GM20431 (cell line): ENCODE measurements at regions not wholly inside any gene's neighbourhood (a gene's known extent, or its start where the extent isn't known, plus 50 kb on each side); places are given as distances from the start of the nearest gene placed in this dataset.

ENCODE experiments used
- in situ Hi-C: fragments of 300-500 bp; cut with MseI, MboI; formaldehyde crosslinking; loops from one replicate; pipeline ENCODE4 v1.15.0; 2020; ENCODE audit warnings: low sequenced_read_pairs; ENCODE audit not compliant: unreplicated experiment

DNA sequence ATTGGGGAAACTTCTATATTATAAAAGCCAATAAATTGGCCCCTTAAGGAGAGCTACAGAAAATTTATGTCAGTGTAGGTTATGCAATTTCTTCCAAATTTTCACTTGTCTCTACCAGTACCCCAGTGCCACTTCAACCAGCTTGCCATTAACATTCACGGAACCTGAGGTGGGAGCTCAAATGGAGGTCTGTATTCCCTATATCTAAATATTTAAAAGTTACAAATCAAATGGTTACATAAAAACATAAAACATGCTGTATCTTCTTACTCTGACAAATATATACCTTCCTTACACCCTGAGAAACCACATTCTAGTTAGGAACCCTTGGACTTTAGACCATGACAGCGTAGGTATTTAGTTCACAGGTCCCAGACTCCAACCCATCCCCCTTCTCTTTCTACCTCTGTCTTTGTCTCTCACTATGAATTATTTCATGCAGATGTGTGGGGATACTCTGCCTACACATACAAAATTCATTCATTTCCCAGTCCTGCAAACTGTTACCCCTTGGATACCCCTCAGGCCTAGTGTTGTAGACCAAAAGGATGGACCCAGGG lies 127.8 kb upstream of the PMFBP1 start:
- in situ Hi-C loops, result no loop called here

DNA sequence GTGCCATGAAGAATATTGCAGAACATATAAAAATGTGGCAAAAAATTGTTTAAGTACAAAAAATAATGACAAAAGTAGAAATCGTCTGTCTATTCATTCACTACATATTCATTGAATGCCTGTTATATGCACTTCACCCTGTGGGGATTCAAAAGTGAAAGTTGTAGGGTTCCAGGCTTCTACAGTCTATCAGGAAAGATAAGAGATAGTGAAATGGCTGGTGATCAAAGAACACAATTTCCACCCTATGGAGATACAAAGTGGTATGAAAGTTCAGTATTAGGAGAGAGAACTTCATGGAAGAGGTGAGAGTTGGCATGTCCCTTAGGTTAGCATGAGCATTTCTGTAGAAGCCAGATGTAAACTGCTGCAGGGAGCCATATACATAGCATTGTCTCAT lies 127.0 kb upstream of the PMFBP1 start:
- in situ Hi-C loops, result no loop called here

- in situ Hi-C loops, result no loop called here
Measured at GRCh38 chr16:72295914-72296313, 124.0 kb upstream of the PMFBP1 start.

DNA sequence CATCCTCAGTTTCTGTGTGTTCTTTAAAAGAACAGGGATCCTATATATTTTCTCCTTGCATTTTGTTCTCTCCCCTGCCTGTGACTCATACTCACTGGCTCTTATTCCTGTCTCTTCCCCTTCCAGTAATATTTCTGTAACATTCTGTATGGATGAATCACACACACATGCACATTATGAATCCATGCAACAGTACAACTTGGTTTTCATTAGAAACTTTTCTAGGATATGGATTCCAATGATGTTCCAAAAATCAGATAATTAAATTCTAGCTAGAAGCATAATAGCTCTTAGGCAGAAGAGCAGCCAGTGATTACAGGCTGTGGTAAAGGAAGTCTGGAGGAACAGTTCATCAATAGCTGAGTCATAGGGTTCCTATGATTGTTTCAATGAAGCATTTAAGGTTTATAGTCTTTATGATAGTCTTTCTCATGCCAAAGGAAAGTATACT lies 119.6 kb upstream of the PMFBP1 start:
- in situ Hi-C loops, result no loop called here

- in situ Hi-C loops, result no loop called here
Measured at GRCh38 chr16:72291121-72291520, 119.2 kb upstream of the PMFBP1 start.

DNA sequence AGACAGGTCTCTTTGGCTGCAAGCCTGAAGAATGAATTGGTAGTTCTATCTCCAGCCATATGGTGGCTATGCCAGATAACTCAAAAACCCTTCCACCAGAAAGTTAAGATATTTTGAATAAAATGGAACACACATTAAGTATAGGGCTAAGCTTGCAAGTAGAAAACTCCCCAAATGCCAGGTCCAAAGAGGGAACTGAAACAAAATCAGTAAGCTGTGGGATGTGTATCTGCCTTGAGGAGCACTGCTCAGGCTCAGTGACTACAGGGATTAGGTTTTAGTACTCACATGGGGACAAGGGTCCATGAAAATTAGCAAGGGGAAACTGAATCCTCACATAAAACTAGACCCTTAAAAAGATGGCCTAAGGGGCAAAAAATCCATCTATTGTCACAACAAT lies 115.7 kb upstream of the PMFBP1 start:
- in situ Hi-C loops, result no loop called here

- in situ Hi-C loops, result no loop called here
Measured at GRCh38 chr16:72286936-72287620, 115.1 kb upstream of the PMFBP1 start.

DNA sequence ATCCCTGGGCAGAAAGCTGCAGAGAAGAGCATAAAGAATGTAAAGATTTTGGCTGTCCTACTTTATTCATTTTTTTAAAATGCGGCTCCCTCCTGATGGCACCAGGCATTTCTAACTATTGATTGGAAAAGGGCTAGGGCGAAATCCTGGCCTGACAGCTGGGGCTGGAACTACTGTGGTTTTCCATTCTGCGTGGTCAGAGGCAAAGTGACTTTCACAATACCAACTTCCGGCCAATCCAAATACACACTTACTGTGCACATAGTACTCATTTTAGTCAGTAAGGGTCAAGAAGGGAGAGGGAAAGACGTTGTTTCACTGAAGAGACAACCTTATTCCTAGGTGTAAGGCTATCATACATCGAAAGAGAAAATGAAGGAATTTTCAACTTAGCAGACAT lies 113.8 kb upstream of the PMFBP1 start:
- in situ Hi-C loops, result no loop called here

- in situ Hi-C loops, result no loop called here
Measured at GRCh38 chr16:72285324-72285723, 113.4 kb upstream of the PMFBP1 start.

GRCh38 chr16:72284042-72284789 lies 112.3 kb upstream of the PMFBP1 start:
- in situ Hi-C loops, result no loop called here

GRCh38 chr16:72282362-72282761 lies 110.4 kb upstream of the PMFBP1 start:
- in situ Hi-C loops, result no loop called here

DNA sequence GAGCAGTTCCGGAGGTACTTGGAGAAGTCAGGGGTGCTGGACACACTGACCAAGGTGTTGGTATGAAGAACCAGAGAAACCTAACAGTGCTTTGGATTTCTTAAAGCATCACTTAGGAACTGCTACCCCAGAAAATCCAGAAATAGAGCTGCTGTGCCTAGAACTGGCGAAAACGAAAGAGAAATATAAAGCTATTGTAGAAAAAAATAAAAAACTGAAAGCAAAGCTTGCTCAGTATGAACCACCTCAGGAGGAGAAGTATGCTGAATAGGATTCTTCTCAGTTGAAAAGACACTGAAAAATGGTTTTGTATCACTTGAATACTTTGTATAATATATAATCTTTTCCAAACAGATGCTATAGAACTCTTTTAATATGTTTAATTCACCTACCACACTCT lies 106.3 kb upstream of the PMFBP1 start:
- in situ Hi-C loops, result no loop called here

- in situ Hi-C loops, result no loop called here
Measured at GRCh38 chr16:72277749-72278148, 105.8 kb upstream of the PMFBP1 start.

DNA sequence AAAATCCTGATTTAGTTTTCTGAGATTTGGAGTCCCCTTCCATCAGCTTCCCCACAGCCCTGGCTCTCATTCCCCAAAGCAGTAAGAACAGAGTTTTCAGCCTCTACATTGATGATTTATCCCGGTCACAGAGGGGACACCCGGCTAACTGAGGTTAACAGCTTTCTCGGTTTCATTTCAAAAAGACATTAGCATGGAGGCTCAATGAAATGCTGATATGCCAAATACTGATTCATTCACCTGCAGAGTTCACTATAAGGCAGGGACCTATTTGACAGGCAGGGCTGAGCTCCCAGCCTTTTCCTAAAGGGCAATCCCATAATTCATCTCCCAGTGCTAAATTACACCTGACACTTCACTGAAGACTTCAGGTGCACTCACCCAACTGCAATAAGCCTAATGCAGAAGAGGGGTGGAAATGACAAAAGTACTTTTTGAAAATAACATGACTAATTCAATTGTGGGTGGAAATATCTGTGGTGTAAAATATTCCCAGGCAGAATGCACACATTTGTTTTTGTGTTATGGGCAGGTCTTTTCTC lies 99.8 kb upstream of the PMFBP1 start:
- in situ Hi-C loops, result no loop called here

DNA sequence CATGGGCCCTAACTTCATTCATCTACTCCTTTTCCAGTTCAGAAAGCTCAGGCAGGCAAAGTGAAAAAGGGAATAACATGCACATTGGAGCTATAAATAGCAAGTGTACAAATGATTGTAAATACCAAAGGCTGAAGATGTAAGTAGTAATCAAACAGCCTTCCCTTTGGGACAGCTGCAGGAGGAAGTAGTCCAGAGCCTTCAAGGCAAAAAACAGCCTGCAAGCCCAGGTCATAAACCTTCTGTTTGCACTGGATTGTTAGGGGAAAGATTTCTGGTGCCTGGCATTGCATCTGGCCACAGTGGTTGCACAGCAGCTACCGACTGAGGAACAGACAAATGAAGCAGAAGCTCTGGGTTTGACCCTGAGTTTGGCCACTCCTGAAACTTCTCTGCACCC lies 98.6 kb upstream of the PMFBP1 start:
- in situ Hi-C loops, result no loop called here

GRCh38 chr16:72266836-72267235 lies 94.9 kb upstream of the PMFBP1 start:
- in situ Hi-C loops, result no loop called here

- in situ Hi-C loops, result no loop called here
Measured at GRCh38 chr16:72264771-72265170, 92.8 kb upstream of the PMFBP1 start.

- in situ Hi-C loops, result no loop called here
Measured at GRCh38 chr16:72262711-72263110, 90.8 kb upstream of the PMFBP1 start.

DNA sequence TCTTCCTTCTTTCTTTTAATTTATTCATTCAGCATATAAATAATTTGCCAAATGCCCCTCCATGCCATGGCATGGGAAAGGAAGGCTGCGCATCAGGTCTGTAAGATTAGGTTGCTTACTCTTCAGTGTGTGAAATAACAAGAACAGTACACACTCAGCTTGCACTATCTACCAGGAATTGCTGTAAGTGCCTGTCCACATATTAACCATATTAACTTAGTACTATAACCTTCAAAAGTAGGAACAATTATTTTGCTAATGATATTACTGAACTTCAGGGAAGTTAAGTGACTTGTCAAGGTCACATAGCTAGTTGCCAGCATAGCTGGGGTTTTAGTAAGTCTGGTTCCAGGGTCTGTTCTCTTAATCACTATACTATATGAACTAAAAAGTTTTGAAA lies 89.2 kb upstream of the PMFBP1 start:
- in situ Hi-C loops, result no loop called here

GRCh38 chr16:72256398-72257066 lies 84.6 kb upstream of the PMFBP1 start:
- in situ Hi-C loops, result no loop called here

GRCh38 chr16:72255786-72256185 lies 83.8 kb upstream of the PMFBP1 start:
- in situ Hi-C loops, result no loop called here
